ENCODE measurements at regions not wholly inside any gene's neighbourhood (a gene's known extent, or its start where the extent isn't known, plus 50 kb on each side); places are given as distances from the start of the nearest gene placed in this dataset.
"Not testable (repeated sequence)": the region's sequence is repeated elsewhere in the genome, so short reads cannot be mapped to it uniquely, and the experiment has no call there.

DNA sequence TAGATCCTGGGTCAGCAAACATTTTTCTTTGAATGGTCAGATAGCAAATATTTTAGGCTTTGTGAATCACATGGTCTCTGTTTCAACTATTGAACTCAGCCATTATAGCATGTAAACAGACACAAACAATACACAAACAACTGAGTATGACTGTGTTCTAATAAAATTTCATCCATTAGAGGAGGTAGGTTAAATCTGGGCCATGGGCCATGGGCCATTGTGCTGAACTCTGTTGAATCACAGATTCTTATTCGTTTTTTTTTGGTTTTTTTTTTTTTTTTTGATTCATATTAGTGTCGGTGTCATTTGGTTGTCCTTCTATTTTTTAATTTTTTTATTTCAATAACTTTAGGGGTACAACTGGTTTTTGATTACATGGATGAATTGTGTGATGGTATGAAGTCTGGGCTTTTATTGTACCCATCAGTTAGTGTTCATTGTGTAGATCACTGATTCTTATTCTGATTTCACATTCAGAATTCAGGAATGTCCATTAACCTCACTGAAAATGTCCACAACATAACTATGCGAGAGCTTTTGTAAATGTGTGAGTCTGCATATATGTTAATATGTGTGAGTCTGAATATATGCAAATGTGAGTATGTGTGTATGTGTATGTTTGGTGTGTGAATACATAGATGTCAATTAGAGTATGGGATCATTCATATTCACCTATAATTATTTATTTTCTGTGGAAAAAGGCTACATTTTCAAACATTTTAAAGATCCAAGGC is 443.7 kb upstream of the GRM3 start:
- no peak for DNase-seq

- DNase-seq: no peak
Measured at GRCh38 chr7:86190351-86190750, 453.4 kb upstream of the GRM3 start.

- no peak for DNase-seq
Measured at GRCh38 chr7:86181474-86181873, 462.2 kb upstream of the GRM3 start.

GRCh38 chr7:86164827-86165226 is 478.9 kb upstream of the GRM3 start:
- DNase-seq: no peak

- DNase-seq: no peak
Measured at GRCh38 chr7:86158111-86158510, 485.6 kb upstream of the GRM3 start.

GRCh38 chr7:86155623-86156022 is 488.1 kb upstream of the GRM3 start:
- DNase-seq: no peak

DNA sequence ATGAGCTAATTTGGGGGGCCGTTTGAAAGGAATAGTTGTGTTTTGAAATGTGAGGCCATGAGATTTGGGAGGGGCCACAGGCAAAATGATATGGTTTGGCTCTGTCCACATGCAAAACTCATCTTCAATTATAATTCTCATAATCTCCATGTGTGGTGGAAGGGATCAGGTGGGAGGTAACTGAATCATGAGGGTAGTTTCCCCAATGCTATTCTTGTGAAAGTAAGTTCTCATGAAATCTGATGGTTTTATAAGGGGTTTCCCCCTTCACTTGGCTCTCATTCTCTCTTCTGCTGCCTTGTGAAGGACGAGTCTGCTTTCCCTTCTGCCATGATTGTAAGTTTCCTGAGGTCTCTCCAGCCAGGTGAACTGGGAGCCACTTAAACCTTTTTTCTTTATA is 490.8 kb upstream of the GRM3 start:
- no peak for DNase-seq

GRCh38 chr7:86149024-86149665 is 494.6 kb upstream of the GRM3 start:
- no peak for DNase-seq

GRCh38 chr7:86148501-86148900 is 495.2 kb upstream of the GRM3 start:
- DNase-seq: no peak

GRCh38 chr7:86137343-86137742 is 506.4 kb upstream of the GRM3 start:
- DNase-seq: no peak

DNA sequence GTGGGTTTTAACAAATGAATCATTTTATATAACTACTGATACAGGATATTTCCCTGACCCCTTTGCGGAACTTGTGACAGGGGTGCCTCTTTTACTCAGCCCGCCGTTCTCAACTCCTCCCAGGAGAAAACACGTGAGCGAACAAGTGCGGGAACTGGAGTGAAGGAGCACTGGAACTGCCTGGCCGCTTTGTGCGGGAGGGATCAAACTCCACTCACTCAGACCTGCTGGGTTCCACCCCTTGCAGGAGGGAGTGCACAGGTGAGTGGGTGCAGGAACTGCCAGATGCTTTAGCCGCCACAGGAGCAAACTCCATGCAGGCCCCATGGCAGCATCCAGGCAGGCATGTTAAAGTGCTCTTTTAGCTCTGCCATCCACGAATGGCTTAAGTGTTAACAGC is 513.4 kb upstream of the GRM3 start:
- no peak for DNase-seq

DNA sequence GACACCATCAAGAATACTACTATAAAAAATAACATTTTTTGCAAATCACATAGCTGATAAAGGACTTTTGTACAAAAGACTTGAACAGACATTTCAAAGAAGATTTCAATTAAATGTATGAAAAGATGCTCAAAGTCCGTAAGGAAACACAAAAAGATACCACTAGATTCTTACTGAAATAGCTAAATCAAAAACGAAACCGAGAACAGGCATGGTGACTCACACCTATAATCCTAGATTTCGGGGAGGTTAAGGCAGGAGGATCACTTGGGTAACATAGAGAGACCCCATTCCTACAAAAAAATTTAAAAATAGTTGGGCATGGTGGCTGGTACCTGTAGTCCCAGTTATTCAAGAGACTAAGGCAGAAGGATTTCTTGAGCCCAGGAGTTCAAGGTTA is 520.2 kb upstream of the GRM3 start:
- DNase-seq: no peak

GRCh38 chr7:86094166-86094669 is 549.5 kb upstream of the GRM3 start:
- DNase-seq: no peak

DNA sequence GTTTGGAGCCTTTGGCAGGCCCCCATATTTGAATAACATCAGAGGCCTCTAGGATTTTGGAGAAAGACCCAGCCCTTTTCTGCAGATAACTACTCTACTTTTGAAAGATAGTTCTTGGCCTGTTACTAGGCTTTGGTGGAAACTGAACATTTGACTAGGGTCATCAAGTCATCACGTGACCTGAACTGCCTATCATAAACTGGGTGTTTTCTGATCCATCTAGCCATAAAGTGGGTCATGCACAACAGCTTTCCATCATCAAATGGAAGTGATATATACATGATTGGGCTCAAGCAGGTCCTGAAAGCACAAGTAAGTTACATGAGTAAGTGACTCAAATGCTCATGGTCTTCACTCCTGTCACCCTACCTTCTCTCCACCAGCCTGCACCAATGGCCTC is 552.3 kb upstream of the GRM3 start:
- no peak for DNase-seq

DNA sequence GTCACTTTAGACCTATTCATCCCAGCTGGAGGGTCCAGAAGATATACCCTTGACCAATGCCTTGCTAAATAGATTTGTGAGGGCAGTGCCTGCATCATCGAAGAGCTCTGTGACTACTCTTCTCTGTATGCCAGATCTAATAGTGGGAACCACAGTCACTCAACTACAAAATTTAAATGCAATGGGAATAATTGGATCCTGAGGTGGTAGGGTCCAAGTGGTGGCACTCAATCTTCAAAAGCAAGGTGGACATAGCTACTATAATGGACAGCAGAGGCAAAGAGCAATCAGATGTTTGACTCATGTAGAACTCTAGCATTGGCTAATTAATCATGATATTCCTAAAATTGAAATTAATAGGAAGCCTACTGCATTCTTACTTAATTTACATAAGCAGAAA is 554.3 kb upstream of the GRM3 start:
- no peak for DNase-seq

DNA sequence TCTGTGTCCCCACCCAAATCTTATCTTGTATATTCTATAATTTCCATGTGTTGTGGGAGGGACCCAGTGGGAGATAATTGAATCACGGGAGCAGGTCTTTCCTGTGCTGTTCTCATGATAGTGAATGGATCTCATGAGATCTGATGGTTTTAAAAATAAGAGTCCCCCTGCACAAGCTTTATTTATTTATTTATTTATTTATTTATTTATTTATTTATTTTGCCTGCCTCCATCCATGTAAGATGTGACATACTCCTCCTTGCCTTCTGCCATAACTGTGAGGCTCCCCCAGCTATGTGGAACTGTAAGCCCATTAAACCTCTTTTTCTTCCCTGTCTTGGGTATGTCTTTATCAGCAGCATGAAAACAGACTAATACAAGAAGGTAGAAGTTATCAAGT is 579.1 kb upstream of the GRM3 start:
- DNase-seq: not testable (repeated sequence)

DNA sequence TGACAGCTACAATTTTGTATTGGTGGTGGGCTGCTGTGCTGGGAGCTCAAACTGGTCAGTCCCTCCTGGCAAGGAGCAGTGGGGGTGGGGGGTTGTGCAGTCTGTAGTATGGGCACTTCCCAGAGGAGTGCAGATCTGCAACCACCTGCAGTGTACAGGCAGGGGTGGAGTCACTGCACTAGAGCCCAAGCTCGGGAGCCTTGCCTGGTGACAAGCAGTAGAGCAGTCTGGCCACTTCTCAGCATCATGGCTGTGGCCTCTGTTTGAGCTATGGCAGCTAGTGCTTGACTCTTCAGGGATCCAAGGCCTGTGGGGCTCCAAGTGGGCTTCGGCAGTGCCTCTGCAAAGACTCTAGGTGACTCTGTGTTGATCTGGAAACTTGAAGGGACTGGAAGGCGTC is 585.1 kb upstream of the GRM3 start:
- no peak for DNase-seq

GRCh38 chr7:86050918-86051317 is 592.8 kb upstream of the GRM3 start:
- DNase-seq: no peak

DNA sequence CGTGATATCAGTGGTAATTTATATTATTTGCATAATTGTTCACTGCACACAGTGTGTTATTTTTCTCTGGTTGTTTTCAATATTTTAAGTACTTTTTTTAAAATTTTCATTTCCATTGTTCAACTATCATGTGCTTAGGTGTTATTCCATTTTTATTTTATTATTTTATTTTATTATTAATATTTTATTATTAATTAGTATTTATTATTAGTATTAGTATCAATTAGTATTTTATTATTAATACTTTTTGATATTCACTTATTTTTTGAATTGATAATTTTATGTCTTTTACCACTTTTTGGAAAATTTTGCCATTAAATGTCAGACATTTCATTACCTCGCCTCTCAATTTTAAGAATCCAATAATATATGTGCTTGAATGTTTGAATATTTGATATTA is 593.8 kb upstream of the GRM3 start:
- no peak for DNase-seq

DNA sequence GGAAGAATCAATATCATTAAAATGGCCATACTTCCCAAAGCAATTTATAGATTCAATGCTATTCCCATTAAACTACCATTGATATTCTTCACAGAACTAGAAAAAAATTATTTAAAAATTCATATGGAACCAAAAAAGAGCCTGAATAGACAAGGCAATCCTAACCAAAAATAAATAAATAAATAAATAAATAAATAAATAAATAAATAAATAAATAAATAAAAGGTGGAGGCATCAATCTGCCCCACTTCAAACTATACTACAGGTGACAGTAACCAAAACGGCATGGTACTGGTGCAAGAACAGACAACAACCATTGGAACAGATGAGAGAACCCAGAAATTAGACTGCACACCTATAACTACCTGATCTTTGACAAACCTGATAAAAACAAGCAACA is 598.5 kb upstream of the GRM3 start:
- not testable (repeated sequence) for DNase-seq

- no peak for DNase-seq
Measured at GRCh38 chr7:86025807-86026206, 617.9 kb upstream of the GRM3 start.

DNA sequence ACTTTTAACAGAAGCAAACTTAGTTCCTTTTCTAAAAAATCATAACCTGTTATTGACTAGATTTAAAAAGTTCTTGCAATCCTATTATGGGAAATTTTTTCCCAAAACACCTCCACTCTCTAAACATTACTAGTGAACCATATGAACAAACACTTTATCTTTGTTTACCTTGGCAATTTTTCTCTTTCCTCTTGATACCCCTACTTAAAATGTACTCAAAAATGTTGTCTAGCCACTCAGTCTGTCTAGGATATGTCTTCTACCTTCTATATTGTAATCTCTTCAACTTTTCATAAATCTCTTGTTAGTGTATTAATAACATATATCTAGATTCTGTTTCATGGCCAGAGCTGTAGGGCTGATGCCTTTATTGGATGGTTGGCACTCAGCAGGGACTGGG is 630.0 kb upstream of the GRM3 start:
- no peak for DNase-seq

DNA sequence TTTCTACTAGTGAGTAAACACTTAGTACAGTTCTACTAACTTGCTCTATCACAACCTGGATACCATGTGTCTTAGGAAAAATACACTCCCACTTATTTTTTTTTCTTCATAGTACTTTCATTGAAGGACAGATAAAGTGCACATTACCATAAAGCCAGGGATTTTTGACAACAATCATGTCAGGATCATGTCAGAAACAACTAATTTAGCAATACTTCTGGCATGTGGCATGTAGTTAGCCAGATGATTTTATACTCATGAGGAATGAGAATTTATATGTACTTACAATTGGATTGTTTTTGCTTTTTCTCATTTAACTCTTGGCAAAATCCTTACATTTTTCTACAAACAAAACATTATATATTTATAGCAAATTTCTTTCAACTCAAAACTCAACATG is 630.7 kb upstream of the GRM3 start:
- no peak for DNase-seq

- no peak for DNase-seq
Measured at GRCh38 chr7:86008898-86009297, 634.8 kb upstream of the GRM3 start.

DNA sequence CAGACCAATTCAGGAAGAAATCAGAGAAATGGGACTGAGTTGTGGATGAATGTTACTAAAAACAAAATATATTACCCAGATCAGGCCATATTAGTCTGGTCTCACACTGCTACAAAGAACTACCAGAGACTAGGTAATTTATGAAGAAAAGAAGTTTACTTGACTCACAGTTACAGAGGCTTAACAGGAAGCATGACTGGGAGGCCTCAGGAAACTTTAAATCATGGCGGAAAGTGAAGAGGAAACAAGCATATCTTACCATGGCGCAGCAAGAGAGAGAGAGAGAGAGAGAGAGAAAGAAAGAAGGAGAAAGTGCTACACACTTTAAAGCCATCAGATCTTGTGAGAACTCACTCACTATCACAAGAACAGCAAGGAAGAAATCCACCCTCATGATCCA is 636.8 kb upstream of the GRM3 start:
- DNase-seq: no peak
